Gastroesophageal sphincter (tissue), 3 donors: ENCODE measurements at regions not wholly inside any gene's neighbourhood (a gene's known extent, or its start where the extent isn't known, plus 50 kb on each side); places are given as distances from the start of the nearest gene placed in this dataset.

Source experiments
- CTCF ChIP-seq, 4 experiments: fragments of 200-600 bp in 2 of 4; fragments of 450-650 bp in 2 of 4; sonication (generic) in 1 of 4; IDR thresholded peaks; one replicate each; pipeline ENCODE4 v1.5.1; 2017 to 2019; ENCODE audit warnings: antibody characterized with exemption in 4 of 4, mild to moderate bottlenecking in 2 of 4, moderate library complexity in 2 of 4
- EP300 ChIP-seq: sonication (generic); formaldehyde crosslinking; IDR thresholded peaks from one replicate; pipeline ENCODE4 v1.6.1; 2017; ENCODE audit warnings: antibody characterized with exemption, mild to moderate bottlenecking
- POLR2A ChIP-seq, 2 donors: fragments of 450-650 bp; IDR thresholded peaks; one replicate each; pipeline ENCODE4 v1.6.1; 2017; ENCODE audit warnings: antibody characterized with exemption in 2 of 2, mild to moderate bottlenecking in 2 of 2, moderate library complexity in 1 of 2
- POLR2AphosphoS5 ChIP-seq: sonication (generic); formaldehyde crosslinking; IDR thresholded peaks from one replicate; pipeline ENCODE4 v1.6.1; 2017; ENCODE audit warnings: antibody characterized with exemption

GRCh38 chr3:127105587-127105986 lies 87.3 kb upstream of the PRR23E start:
- TF ChIP-seq EP300 (no peak), CTCF (IDR thresholded peaks at IDR 0.05) (no peak), POLR2A (IDR thresholded peaks at IDR 0.05) (no peak), POLR2AphosphoS5 (no peak)
